H1 (cell line): ENCODE measurements at regions not wholly inside any gene's neighbourhood (a gene's known extent, or its start where the extent isn't known, plus 50 kb on each side); places are given as distances from the start of the nearest gene placed in this dataset.

ENCODE experiments used
- CBX5 ChIP-seq: fragments of 300-800, 300-1000 bp; sonication (generic); IDR thresholded peaks from 2 replicates; pipeline ENCODE4 v1.7.1; 2016; ENCODE audit warnings: antibody characterized with exemption, low read length, low read depth
- EP300 ChIP-seq, 2 experiments: IDR thresholded peaks; 1 replicate in 1 of 2; 2 replicates in 1 of 2; pipeline ENCODE4 v1.6.1; 2011 to 2012; ENCODE audit warnings: low read depth in 2 of 2, low read length in 2 of 2, mild to moderate bottlenecking in 2 of 2, borderline replicate concordance in 1 of 2, inconsistent platforms in 1 of 2, moderate library complexity in 1 of 2
- EZH2 ChIP-seq: fragments of 200-600 bp; sonication (generic); IDR thresholded peaks from 2 replicates; pipeline ENCODE4 v1.7.1; 2012; ENCODE audit warnings: low read depth, mild to moderate bottlenecking, moderate library complexity, low read length, inconsistent platforms; ENCODE audit not compliant: severe bottlenecking
- JUND ChIP-seq: IDR thresholded peaks from 2 replicates; pipeline ENCODE4 v1.6.1; 2011; ENCODE audit warnings: mild to moderate bottlenecking, improper control_type of control experiment, low read length
- KDM1A ChIP-seq: fragments of 200-600, 300-600 bp; sonication (generic); IDR thresholded peaks from 2 replicates; pipeline ENCODE4 v1.7.1; 2016; ENCODE audit warnings: mild to moderate bottlenecking, low read length, borderline replicate concordance
- NRF1 ChIP-seq: IDR thresholded peaks from 2 replicates; pipeline ENCODE4 v1.6.1; 2011; ENCODE audit warnings: mild to moderate bottlenecking, low read depth, low read length, improper control_type of control experiment
- PHF8 ChIP-seq: fragments of 200-600 bp; sonication (generic); conservative IDR thresholded peaks from 2 replicates; pipeline ENCODE4 v1.7.1; 2012; ENCODE audit warnings: low read depth, mild to moderate bottlenecking, inconsistent platforms, low read length, moderate library complexity
- POLR2A ChIP-seq, 2 experiments: IDR thresholded peaks; 1 replicate in 1 of 2; 2 replicates in 1 of 2; pipeline ENCODE4 v1.6.1; 2011; ENCODE audit warnings: low read depth in 2 of 2, low read length in 2 of 2, mild to moderate bottlenecking in 2 of 2; ENCODE audit errors: control extremely low read depth in 1 of 2
- TAF1 ChIP-seq: IDR thresholded peaks from 2 replicates; pipeline ENCODE4 v1.6.1; 2011; ENCODE audit warnings: mild to moderate bottlenecking, low read depth, low read length
- TF ChIP-seq, protein P1 (sequence below), 3 experiments: IDR thresholded peaks; 1 replicate in 2 of 3; 2 replicates in 1 of 3; pipeline versions ENCODE4 v1.5.1 to v1.6.1; 2011; ENCODE audit warnings: low read length in 3 of 3, mild to moderate bottlenecking in 3 of 3, inconsistent platforms in 2 of 3, low read depth in 1 of 3, moderate library complexity in 1 of 3; ENCODE audit not compliant: insufficient read depth in 1 of 3; ENCODE audit errors: control extremely low read depth in 1 of 3
- TF ChIP-seq, protein P2 (sequence below): IDR thresholded peaks from 2 replicates; pipeline ENCODE4 v1.6.1; 2012; ENCODE audit warnings: low read length, inconsistent platforms
- TF ChIP-seq, protein P3 (sequence below): IDR thresholded peaks from 2 replicates; pipeline ENCODE4 v1.6.1; 2012; ENCODE audit warnings: inconsistent platforms

DNA sequence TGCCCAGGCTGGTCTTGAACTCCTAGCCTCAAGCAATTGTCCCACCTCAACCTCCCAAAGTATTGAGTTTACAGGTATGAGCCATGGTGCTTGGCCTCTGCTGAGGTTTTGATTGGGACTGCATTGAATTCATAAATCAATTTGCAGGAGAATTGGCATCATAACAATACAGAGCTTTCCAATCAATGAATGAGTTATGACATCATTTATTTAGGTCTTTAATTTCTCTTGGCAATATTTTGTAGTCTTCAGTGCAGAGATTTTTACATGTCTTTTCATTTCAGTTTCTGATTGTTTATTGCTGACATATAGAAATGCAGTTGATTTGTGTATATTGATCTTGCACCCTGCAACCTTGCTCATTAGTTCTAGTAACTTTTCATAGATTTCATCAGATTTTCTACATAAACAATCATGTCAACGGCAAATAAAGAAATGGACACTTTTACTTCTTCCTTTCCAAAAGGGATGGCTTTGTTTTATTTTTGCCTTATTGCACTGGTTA lies 119.9 kb downstream of the TFCP2L1 start:
- no peak for TF ChIP-seq TAF1
- no peak for TF ChIP-seq KDM1A
- TF ChIP-seq NRF1: no peak
- TF ChIP-seq, protein P1, sequence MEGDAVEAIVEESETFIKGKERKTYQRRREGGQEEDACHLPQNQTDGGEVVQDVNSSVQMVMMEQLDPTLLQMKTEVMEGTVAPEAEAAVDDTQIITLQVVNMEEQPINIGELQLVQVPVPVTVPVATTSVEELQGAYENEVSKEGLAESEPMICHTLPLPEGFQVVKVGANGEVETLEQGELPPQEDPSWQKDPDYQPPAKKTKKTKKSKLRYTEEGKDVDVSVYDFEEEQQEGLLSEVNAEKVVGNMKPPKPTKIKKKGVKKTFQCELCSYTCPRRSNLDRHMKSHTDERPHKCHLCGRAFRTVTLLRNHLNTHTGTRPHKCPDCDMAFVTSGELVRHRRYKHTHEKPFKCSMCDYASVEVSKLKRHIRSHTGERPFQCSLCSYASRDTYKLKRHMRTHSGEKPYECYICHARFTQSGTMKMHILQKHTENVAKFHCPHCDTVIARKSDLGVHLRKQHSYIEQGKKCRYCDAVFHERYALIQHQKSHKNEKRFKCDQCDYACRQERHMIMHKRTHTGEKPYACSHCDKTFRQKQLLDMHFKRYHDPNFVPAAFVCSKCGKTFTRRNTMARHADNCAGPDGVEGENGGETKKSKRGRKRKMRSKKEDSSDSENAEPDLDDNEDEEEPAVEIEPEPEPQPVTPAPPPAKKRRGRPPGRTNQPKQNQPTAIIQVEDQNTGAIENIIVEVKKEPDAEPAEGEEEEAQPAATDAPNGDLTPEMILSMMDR (IDR thresholded peaks at IDR 0.05; ENCODE audit: control extremely low read depth in 1 of 3, insufficient read depth in 1 of 3, low read depth in 1 of 3, low read length in 3 of 3): no peak
- no peak for TF ChIP-seq EP300 (IDR thresholded peaks at IDR 0.05; ENCODE audit: borderline replicate concordance in 1 of 2, low read depth in 2 of 2, low read length in 2 of 2)
- TF ChIP-seq POLR2A (IDR thresholded peaks at IDR 0.05; ENCODE audit: control extremely low read depth in 1 of 2, low read depth in 2 of 2, low read length in 2 of 2): no peak
- TF ChIP-seq JUND: no peak
- no peak for TF ChIP-seq CBX5
- TF ChIP-seq, protein P2, sequence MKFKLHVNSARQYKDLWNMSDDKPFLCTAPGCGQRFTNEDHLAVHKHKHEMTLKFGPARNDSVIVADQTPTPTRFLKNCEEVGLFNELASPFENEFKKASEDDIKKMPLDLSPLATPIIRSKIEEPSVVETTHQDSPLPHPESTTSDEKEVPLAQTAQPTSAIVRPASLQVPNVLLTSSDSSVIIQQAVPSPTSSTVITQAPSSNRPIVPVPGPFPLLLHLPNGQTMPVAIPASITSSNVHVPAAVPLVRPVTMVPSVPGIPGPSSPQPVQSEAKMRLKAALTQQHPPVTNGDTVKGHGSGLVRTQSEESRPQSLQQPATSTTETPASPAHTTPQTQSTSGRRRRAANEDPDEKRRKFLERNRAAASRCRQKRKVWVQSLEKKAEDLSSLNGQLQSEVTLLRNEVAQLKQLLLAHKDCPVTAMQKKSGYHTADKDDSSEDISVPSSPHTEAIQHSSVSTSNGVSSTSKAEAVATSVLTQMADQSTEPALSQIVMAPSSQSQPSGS: no peak
- no peak for TF ChIP-seq EZH2
- TF ChIP-seq, protein P3, sequence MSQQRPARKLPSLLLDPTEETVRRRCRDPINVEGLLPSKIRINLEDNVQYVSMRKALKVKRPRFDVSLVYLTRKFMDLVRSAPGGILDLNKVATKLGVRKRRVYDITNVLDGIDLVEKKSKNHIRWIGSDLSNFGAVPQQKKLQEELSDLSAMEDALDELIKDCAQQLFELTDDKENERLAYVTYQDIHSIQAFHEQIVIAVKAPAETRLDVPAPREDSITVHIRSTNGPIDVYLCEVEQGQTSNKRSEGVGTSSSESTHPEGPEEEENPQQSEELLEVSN: no peak
- no peak for TF ChIP-seq PHF8
